LNCaP clone FGC (cell line): ENCODE measurements at regions not wholly inside any gene's neighbourhood (a gene's known extent, or its start where the extent isn't known, plus 50 kb on each side); places are given as distances from the start of the nearest gene placed in this dataset.

Experiments used
- DNase-seq: peaks from one replicate; pipeline ENCODE4 v3.0.0-alpha.2; 2011; ENCODE audit warnings: low read depth
- H3K4me3 ChIP-seq: 2 replicates; pipeline ENCODE4 v1.5.1; 2011; ENCODE audit warnings: mild to moderate bottlenecking, low read depth, low read length, control low read depth
- TF ChIP-seq, protein P1 (sequence below): IDR thresholded peaks from 2 replicates; pipeline ENCODE4 v1.5.1; 2012; ENCODE audit warnings: mild to moderate bottlenecking; ENCODE audit not compliant: control insufficient read depth, insufficient read depth; ENCODE audit errors: extremely low read depth

DNA sequence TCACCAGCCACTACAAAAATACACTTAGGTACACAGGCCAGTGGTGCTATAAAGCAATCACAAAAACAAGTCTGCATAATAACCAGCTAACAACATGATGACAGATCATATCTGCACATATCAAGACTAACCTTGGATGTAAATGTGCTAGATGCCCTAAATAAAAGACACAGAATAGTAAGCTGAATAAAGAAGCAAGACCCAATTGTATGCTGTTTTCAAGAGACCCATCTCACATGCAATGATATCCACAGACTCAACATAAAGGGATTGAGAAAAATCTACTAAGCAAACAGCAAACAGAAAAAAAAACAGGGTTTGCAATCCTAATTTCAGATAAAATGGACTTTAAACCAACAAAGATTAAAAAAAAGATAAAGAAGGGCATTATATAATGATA, 505.4 kb upstream of the FZD8 start:
- TF ChIP-seq, protein P1, sequence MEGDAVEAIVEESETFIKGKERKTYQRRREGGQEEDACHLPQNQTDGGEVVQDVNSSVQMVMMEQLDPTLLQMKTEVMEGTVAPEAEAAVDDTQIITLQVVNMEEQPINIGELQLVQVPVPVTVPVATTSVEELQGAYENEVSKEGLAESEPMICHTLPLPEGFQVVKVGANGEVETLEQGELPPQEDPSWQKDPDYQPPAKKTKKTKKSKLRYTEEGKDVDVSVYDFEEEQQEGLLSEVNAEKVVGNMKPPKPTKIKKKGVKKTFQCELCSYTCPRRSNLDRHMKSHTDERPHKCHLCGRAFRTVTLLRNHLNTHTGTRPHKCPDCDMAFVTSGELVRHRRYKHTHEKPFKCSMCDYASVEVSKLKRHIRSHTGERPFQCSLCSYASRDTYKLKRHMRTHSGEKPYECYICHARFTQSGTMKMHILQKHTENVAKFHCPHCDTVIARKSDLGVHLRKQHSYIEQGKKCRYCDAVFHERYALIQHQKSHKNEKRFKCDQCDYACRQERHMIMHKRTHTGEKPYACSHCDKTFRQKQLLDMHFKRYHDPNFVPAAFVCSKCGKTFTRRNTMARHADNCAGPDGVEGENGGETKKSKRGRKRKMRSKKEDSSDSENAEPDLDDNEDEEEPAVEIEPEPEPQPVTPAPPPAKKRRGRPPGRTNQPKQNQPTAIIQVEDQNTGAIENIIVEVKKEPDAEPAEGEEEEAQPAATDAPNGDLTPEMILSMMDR: no peak
- no peak for DNase-seq
- H3K4me3 ChIP-seq: no peak overlapping the region

DNA sequence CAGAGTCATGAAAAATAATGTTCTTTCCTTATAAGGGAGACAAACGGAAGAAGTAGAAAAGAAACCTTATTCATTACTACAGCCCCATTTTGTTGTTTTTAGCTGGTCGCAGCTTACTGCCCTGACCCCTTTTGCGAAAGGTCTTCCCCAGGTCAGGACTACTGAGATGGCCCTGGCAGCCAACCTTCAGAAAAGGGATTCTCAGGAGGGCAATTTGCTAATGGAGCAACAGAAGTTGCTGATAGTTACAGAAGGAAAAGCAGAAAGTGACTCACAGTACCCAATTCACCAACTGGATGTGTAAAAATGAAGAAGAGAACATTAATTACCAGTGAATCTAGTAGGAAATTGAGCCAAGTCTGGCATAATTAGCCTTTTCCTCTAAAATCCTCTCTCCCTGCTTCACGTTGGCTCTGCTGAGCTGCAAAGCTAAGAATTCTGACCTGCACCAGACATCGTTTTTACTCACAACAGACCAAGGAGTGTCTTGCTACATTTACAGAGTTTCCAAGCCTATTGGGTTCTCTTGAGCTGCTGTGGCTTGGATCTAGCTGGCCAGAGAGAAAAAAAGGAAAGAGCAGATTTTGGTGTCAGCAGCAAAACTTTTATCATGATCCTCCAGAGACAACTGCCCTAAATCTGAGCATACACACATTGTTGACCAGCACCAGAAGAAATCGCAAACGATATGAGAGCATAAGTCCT, 499.9 kb upstream of the FZD8 start:
- DNase-seq: no peak
- H3K4me3 ChIP-seq: no peak overlapping the region
- TF ChIP-seq, protein P1: no peak

DNA sequence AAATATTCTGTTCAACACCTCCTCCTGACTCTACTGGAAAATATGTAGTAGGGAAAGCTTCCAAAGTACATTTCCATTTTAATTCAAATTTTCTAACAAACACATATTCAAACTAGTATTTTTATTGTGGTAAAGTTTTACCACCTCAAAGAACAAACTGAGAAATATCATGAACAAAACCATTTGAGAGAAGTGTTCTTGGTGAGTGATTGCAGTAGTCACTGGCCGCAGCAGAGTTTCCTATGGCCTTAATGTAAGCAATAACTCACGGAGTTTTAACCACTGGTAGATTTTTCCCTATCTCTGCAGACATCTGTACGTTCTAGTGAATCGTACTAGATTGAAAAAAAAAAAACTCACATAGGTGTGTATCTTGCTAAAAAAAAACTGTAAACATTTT, 487.0 kb upstream of the FZD8 start:
- no peak for DNase-seq
- no peak overlapping the region for H3K4me3 ChIP-seq
- TF ChIP-seq, protein P1: no peak

DNA sequence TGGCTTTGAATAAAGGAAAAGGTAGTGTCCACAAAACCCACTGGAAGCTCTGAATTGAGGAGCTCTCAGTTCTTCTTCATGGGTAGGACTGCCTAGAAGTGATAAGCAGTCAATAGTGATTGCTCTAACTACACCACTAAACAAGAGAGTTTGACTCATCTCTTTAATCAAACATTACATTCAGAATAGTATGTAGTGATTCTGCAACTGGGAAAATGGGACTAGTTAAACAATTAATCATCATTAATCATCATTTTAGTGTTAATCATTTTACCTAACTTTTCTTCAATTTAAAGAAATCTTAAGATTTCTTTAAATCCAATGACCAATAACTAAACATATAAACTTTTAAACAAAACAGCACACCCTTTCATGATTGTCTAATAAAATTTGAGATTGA, 484.0 kb upstream of the FZD8 start:
- TF ChIP-seq, protein P1: no peak
- H3K4me3 ChIP-seq: no peak overlapping the region
- no peak for DNase-seq

DNA sequence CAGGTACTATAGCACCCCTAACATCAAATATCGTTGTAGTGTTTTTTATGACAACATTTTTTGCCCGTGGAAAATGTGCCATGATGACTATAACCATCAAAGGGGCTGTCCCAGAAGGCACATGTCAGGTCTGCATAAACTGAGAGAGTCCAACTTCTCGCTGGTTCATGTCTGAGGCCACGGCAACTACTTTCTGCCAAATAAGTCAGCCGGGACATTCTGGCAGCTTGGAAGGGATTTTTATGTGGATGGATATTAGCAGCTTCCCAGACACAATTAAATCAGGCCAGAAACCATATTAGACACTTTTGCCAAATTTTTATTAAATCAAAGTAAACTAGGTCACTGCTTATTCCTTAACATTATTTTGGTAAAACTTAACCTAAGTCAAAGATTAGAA, 477.4 kb upstream of the FZD8 start:
- H3K4me3 ChIP-seq: no peak overlapping the region
- TF ChIP-seq, protein P1: no peak
- DNase-seq: no peak

DNA sequence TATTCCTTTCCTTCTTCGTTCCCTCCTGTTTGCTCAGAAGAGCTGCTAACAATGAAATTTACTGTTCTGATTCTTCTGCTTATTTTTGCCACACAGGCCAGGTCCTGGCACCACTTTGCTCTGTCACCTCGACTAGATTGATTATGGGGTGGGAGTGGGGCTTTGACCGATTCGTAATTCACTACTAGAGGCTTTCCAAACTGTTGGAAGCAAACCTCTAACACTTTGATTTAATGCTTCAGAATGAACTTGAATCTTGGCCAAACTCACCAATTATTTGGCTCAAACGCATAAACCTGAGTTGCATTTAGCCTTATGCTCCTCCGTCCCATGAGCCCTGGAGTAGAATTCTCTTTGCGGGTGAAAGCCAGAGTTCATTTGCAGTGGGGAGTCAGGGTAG, 476.2 kb upstream of the FZD8 start:
- TF ChIP-seq, protein P1: no peak
- DNase-seq: no peak
- no peak overlapping the region for H3K4me3 ChIP-seq

DNA sequence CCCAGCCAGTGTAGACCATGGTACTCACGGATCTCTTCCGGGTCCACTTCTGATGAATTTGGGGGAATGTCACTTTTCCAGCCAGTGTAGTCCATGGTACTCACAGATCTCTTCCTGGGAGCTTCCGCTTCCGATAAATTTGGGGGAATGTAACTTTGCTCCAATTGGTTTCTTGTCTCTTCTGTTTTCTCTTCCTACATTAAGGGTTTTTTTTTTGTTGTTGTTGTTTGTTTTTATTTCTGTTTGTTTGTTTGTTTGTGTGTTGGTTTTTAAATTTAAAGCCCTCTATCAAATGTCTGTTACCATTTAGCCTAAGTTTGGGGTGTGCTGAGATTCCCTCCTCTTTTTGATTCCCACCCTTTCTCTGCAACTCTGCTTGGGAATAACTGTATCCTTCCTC, 475.8 kb upstream of the FZD8 start:
- no peak for DNase-seq
- H3K4me3 ChIP-seq: no peak overlapping the region
- TF ChIP-seq, protein P1: no peak
